ENCODE measurements at regions not wholly inside any gene's neighbourhood (a gene's known extent, or its start where the extent isn't known, plus 50 kb on each side); places are given as distances from the start of the nearest gene placed in this dataset.
"Not testable (repeated sequence)": the region's sequence is repeated elsewhere in the genome, so short reads cannot be mapped to it uniquely, and the experiment has no call there.

DNA sequence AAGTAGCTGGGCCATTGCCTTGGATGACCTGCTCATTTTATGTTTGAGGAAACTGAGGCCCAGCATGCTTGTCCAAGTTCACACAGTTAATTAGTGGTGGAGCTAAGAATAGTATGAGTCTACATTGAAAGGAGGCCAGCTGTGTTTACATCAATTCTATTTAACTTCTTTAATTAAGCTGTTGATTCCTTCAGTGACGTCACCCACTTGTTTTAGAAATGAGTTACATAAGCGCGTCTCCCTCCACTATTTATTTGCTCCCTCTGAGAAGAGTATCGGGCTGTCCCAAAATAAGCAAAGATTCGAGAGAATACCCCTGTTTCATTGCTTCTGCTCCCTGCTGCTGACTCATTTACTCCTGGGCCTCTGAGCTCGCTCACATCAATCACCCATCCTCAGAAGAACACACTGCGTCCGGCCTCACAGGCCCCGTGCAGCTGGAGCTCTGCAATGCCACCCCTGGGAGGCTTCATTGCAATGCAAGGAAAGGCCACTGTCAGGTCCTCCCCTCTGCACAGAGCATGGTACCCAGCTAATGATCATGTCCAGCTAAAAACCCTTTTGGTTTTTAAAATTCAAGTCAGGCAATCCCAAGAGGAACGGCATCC, 74.8 kb upstream of the BMP2 start:
- DNase-seq, result no peak

DNA sequence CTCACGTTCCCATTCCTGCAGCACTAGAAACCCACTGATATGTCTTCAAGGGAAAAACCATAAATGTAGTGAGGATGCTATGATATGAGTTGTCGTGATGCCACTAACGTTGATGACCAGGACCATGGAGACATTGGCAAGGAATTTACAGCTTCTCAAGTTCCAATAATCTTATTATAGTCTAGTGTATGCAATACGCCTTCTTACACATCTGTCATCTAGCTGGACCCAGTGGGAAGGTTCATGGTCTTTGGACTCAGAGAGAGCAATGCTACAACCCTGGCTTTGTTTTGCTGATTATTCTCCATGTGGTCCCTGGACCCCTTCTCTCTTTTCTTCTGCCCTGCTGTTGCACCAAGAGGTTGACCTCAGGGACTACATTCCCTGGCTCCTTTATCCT, 76.0 kb upstream of the BMP2 start:
- DNase-seq, result no peak

DNA sequence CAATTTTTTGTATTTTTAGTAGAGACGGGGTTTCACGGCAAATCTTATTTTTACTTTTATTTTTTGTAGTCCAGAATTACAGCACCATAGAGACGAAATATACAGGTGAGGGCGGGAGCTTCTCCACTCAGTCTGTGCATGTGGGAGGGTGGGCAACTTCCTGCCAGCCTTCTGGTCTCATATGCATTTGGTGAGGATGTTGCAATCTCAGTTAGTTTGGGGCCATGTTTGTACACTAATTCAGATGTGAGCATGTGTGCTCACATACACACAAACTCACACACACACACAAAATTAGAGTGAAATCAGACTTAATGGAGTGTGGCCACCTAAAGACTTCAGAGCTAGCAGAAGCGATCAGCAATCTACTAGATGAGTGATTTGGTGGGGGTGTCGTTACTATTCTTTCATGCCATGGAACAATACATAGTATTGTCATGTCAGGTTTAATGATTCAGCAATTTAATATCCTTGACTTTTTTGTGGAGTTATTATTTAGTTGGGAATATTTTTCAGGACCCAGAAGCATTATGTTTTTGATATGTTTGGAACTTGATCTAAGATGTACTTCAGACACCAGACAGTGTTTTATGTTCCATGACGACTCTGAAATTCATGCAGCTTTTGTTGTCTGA, 78.0 kb upstream of the BMP2 start:
- no peak for DNase-seq

DNA sequence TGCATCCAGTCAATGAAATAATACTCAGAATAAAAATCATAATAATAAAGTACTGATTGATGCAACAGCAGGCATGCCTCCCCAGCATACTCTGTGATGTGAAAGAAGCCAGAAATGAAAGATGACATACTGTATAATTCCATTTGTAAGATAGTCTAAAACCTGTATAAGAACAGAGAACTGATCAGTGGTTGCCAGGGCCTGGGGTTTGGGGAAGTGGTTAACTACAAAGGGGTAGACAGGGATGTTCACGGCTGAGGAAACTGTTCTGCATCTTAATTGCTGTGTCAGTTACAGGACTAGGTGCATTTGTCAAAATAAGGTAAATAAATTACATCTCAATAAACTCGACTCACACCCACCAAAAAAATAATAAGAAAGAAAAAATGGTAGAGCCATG, 81.3 kb upstream of the BMP2 start:
- DNase-seq, result no peak

DNA sequence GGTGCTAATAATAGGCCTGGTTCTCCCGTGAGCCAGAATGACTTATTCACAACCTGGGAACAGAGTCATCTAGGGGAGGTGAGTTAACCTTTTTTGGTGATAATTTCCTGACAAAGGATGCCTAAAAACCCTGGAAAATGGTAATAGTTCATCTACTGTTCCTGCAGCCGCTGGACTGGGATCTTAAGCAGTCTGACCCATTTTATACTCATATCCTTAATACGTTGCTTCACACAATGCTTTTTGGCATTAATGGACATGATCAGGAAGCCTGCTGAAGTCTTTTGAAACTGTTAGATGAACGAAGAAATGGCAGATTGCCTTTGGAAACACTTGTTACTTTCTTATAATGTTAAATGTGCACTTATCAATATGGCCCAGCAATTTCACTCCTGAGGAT, 81.9 kb upstream of the BMP2 start:
- DNase-seq, result no peak

DNA sequence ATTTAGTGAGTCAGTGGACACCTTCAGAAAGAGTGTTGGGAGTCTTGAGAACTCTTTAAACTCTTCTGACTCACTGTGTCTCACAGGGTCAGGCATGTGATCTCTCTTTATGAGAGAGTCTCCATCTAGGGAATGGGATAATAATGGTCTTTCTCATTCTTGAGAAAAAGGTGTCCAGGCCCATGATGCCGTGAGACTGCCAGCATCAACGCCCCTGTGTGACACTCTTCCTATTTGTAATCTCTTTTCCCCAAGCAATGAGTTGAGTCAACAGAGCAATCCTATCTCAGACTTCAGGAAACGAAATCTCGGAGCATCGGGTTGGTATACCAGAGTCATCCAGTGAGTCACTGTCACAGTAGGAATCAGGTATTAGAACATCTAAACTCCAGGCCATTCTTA, 82.3 kb upstream of the BMP2 start:
- no peak for DNase-seq

DNA sequence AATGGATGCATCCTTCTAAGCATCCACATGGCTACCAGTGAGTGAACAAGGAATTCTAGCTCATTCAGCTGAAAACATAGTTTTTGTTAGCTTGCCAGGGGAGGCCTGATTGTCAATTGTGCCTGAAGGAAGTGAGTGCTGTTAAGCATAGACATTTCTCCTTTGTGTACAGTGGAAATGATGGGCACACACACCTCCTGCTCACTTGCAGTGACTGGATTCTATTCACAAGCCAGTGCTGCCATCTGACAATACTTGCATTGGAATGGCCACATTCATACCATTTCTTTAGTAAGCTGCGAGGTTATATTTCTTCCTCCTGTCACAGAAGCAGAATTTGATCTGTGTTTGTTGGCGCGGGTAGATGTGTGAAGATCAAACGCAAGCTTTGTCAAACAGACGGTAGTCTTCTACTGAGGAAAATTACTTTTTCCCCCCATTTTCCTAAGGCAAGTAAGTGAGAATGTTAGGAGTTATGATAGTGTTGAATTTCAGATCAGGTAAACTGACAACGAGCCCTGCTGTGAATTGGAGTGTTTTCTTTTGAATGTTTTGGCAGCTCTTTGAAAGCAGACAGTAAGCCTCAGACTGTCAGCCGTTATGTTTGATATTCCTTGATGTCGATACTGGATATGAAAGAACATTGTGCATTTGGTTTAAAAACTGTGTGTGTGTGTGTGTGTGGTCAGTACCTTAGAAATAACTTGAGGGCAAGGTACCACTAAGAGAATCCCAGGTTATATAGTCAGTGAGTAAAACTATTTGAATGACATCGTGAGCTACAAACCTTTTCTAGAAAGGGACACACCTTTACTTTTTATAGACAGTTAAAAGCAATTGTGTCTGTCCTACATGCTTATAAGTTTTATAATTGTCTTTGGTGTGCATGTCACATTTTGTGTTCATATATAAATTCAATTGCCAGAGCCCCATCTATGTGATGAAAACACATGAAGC, 84.2 kb upstream of the BMP2 start:
- no peak for DNase-seq

DNA sequence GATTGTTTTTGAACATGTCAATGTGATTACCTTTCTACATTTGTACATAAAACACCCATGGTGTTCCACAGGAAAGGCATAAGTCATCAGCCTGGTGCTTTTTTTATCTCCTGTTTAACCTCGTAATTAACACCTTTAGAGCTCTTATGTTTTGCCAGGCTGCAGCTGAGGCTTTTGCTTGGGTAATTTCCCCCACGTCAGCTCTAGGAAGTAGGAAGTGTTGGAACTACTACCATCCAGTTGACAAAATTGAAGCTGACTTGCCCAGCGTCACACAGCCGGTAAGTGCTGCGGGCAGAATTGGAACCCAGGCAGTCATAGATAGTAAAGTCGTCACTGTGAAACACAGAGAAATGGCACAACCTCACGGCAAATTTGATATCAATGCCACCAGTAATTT, 86.6 kb upstream of the BMP2 start:
- no peak for DNase-seq

DNA sequence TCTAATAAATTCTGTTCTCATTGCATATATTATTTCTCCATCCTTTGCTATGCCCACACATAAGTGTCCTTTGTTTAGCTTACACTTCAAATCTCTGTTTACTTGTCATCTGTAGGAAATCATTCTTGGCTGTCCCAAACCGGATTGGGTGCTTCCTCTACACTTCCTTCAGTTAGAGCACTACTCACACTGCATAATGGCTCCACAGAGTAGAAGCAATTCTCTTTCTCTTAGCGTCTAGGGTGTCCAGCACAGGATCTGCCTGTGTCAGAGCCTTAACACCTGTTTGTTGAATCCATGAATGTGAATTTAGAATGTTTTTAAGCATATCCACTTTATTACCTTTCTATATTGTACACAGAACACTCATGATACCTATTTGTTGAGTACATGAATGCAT, 87.0 kb upstream of the BMP2 start:
- DNase-seq, result no peak

DNA sequence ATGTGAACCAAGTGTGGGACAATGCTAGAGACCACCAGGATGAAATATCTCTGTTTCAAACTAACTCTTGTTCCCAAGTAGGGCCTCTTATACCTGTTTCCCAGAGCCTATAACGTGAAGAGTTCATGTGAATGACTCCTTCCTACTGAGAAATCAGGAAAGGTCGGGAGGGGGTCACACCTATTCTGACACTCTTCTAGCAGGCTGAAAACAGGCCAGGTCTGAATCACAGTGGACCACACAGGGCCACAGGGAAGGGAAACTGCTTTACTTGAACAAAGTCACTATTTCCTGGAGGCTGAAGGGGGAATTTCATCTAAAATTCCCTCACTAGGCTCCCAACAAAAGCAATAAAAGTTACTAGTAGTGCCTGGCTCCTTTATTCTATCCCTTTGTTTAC, 88.4 kb upstream of the BMP2 start:
- DNase-seq, result no peak

DNA sequence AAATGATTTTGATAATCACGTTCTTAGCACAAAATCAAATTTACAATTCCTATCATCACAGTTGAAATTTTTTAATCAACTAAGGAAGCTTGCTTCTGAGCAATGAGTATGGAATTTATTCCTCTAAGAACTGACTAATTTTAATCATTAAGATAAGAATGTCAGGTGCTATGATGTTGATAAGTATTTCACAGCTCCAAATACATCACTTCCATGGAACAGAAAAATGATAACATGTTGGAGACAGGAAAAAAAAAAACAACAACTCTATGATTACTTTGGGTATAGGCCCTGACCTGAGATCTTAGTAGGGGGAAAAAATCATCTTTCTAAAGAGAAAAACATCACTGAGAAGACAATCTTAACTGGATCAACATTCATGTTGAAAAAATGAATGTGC, 89.4 kb upstream of the BMP2 start:
- no peak for DNase-seq

DNA sequence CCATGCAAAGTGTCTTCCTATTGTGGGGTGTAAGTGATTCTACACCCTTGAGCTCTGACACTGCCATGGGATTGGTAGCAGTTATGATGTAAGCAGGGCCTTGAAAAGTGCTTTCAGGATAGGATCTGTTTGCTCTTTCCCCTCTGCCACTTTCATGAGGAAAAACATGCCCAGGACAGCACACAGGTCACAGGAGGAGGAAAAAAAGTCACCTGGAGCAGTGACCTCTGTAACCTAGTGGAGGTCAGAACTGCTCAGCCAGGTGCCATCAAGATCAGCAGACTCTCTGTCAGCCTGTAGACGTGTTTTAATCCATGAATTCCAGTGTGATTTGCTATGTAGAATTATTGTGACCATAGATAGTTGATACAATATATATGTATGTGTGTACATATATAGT, 92.7 kb upstream of the BMP2 start:
- DNase-seq, result no peak

DNA sequence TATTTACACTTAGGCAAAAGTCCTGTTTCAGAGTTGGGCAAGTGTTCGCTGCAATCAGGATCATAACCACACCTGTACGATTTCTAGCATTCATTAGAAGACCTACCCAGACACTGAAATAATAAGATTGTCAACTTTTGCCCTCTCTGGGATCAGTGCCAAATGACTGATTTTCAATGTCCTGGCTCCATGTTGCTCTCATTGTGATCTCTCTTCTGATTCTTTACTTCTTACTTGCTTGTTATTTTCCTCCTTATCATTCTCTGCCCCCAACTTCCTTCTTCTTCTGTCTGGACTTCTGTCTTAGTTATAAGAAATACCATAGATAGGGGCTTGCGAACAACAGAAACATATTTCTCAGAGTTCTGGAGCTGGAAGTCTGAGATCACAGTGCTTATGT, 94.4 kb upstream of the BMP2 start:
- no peak for DNase-seq

DNA sequence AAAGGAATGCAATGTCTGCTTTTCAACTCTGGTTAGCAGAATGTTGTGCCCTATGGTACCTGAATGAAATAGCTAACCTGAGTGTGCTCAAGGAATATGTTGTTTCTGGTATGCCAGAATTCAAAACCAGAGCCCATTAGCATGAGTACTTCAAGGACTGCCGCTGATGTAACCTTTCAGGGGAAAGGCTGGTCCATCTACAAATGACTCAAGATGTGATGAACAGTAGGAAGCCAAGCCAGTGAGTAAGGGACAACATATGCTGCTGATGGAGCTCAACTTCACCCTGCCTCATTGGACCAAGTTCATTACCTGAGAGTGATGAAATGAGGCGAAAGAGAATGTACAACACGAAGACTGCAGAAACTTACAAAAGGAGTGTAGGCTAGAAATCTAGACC, 95.7 kb upstream of the BMP2 start:
- DNase-seq, result no peak

DNA sequence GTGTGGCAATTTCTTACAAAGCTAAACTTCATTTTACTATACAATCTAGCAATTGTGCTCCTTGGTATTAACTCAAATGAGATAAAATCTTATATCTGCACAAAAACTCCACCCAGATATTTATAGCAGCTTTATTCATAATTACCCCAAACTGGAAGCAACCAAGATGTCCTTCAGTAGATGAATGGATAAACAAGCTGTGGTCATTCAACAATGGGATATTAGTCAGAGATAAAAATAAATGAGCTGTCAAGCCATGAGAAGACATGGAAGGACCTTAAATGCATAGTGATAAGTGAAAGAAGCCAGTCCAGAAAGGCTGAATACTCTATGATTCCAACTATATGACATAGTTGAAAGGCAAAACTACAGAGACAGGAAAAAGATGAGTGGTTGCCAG, 98.9 kb upstream of the BMP2 start:
- no peak for DNase-seq

DNA sequence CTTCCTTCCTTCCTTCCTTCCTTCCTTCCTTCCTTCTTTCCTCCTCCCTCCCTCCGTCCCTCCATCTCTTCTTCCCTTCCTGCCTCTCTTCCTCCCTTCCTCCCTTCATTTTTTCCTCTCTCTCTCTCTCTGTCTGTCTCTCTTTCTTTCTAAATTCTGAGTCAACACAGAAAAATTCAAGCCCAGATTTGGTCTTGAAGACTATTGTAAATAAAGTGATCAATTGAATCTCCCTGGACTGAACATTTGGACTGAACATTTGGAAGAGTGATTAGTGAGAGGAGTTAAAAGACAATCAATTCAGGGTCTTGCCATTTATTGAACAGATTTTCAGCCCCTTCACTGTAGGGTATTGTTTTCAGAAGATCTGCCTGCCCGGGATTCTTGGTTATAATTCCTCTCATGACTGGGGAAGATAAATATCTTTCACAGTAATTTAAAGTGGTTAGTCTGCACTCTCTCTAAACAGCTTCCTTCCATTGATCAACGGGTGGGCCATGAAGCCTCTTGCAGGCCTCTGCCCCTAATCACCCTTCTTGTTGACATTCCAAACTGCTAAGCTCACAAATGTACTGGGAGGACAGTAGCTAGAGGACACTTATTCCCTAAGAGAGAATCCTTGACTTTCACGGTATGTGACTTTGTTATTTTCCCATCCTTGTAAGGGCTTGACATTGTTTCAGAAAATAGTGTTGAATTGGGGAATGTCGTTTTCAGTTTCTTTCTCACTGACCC, 101.7 kb upstream of the BMP2 start:
- no peak for DNase-seq

DNA sequence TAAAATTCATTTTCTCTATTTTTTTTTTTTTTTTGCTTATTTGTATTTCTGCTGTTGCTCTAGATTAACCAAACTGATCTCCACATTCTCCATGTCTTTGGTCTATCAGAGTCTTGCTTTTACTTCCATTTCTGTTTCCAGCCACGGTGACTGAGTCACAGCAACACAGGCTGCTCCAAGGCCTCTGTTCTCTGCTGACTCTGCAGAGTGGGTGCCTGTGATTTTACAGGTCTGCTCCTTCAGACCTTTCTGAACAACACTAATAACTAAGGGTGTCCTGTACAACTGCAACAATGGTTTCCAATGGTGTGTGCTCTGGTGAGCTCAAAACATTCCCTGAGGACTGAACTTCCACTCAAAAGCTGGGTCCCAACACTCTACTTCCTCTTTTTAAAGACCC, 102.3 kb upstream of the BMP2 start:
- DNase-seq, result no peak

DNA sequence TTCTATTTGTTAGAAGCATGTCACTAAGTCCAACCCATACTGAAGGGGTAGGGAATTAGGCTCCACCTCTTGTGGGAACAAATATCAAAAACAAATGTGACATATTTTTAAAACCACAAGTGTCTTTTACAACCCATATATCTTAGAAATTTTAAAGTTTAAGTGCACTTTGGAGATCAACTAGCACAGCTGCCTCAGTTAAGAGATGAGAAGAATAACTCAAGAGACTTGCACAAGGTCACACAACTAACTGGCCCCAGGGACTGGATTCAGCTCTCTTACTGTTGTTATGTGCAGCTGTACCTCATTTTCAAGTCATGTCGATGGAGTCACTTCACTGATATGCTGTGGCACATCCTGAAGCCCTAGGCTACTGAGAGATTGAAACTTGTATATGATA, 102.9 kb upstream of the BMP2 start:
- no peak for DNase-seq

DNA sequence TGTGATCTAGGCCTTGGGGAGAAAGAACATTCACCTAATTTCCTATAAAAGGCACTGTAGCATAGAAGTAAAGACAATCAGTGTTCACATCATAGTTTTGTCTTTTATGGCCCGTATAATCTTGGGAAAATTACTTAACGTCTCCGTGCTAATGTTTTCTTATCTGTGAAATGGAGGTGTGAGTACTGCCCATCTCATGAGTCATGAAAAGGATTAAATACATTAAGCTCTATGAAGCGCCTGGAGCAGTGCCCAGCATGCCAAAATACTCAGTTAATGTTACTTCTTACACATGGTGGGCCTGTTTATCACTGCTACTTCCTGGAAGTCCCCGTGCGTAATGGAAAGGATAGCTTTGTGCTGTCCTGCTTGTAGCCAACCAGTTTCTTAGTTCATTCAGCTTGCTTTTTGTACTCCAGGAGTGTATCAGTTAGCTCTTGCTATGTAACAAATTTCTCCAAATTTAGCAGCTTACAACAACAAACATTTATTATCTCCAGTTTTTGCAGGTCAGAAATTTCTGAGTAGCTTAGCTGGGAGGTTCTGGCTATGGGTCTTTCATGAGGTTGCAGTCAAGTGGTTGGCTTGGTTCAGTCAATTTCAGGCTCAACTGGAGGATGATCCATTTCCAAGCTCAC, 103.6 kb upstream of the BMP2 start:
- no peak for DNase-seq

DNA sequence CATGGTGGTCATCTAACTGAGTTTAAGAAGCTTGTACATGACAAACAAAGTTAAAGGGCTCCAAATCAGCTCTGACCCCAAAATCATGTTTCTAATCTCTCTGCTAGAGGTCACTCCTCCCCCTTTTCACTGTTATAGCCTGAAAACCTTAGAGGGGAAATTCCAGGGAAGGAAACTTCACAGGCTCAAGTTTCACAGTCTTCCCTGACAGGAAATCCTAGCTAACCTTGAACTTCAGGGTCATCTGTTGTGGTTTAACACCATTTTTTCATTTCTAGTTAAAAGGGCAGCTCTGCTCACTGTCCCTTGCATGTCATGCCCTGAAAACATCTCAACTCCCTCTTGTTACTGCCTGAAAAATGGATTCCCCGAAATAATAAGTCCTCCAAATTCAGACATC, 104.4 kb upstream of the BMP2 start:
- no peak for DNase-seq

DNA sequence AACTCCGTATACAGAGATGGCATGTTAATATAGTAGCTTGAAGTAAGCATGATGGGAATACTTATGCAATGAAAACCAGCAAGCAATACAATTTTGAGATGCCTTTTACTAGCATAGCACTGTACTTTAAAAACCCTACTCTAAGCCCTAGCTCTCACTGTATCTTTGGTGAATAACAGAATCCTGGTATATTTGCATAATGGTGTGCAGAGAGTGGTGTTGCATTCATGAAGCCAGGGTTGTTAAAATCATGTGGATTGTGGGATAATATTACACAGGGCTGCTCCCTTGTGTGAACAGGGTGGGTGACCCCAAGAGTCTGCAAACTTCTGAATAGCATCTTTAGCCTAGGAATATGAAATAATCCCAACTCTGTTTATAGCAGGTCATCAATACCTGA, 105.2 kb upstream of the BMP2 start:
- no peak for DNase-seq

DNA sequence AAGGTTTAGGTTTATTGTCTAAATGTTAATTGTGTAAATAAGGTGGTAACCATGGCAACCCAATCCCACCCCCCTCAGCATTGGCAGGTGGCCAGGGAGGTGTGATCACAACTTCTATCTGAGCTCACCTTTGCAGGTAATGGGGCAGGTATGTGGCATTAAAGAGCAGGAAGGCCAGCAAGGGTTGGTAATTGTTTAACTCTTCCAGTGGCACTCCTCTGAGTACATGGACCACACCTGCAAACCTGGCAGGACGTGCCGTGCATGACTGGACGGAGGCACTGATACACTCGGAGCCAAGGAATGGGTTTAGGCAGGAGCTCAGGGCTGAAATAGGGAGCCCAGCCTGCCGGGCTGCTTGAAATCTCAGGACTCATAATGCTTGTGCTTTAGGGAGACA, 107.0 kb upstream of the BMP2 start:
- DNase-seq, result no peak

DNA sequence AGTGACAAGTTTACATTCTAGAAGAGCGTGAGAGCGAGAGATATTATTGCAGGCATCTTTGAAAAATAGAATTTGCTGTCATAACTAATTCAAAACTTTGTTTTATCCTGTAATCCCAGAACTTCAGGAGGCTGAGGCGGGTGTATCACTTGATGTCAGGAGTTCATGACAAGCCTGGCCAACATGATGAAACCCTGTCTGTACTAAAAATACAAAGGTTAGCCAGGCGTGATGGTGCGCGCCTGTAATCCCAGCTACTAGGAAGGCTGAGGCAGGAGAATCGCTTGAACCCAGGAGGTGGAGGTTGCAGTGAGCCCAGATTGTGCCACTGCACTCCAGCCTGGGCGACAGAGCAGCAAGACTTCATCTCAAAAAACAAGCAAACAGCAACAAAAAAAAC, 108.6 kb upstream of the BMP2 start:
- DNase-seq, result not testable (repeated sequence)
